IMR-90 (cell line): ENCODE measurements at regions not wholly inside any gene's neighbourhood (a gene's known extent, or its start where the extent isn't known, plus 50 kb on each side); places are given as distances from the start of the nearest gene placed in this dataset.

ENCODE experiments used
- ATAC-seq: fragments of 200-7000 bp; cut with Tn5 transposase; 2 replicates; pipeline ENCODE4 v1.9.1; 2020; ENCODE audit warnings: low read depth, mild to moderate bottlenecking, moderate library complexity
- BruUV-seq: library from RNA; stranded (reverse); fragments of 400-500 nt; replicated peaks from 2 replicates; lab custom pipeline; 2021; lab: Mats Ljungman, UMichigan
- CTCF ChIA-PET: fragments of 300-600 bp; formaldehyde crosslinking; extraction: SDS; loops from one replicate; lab custom pipeline; 2021; ENCODE audit warnings: antibody characterized with exemption; lab: Yijun Ruan, JAX
- POLR2A ChIA-PET: fragments of 300-600 bp; sonication (Branson Sonifier 250); formaldehyde crosslinking; loops from one replicate; lab custom pipeline; 2022; ENCODE audit warnings: antibody characterized with exemption; ENCODE audit not compliant: unreplicated experiment; lab: Charles Lee
- DNase-seq: peaks from one replicate; pipeline ENCODE4 v3.0.0; 2013
- H2AFZ ChIP-seq: replicated peaks from 2 replicates; pipeline ENCODE3; 2013; ENCODE audit warnings: low read length, mild to moderate bottlenecking; ENCODE audit not compliant: poor library complexity
- H2AK5ac ChIP-seq: 2 replicates; pipeline ENCODE4 v1.6.1; 2013; ENCODE audit warnings: low read depth, low read length, inconsistent platforms
- H2AK9ac ChIP-seq: replicated peaks from 2 replicates; pipeline ENCODE3; 2013; ENCODE audit warnings: mild to moderate bottlenecking, low read depth, low read length, moderate library complexity; ENCODE audit not compliant: poor library complexity
- H2BK120ac ChIP-seq: 2 replicates; pipeline ENCODE4 v1.6.1; 2013; ENCODE audit warnings: low read depth, low read length, inconsistent platforms
- H2BK15ac ChIP-seq: 3 replicates; pipeline ENCODE4 v1.6.1; 2013; ENCODE audit warnings: low read depth, low read length, inconsistent platforms
- H2BK20ac ChIP-seq: 2 replicates; pipeline ENCODE4 v1.6.1; 2013; ENCODE audit warnings: low read depth, mild to moderate bottlenecking, inconsistent platforms, low read length, moderate library complexity
- H2BK5ac ChIP-seq: 2 replicates; pipeline ENCODE4 v1.6.1; 2013; ENCODE audit warnings: mild to moderate bottlenecking, low read depth, low read length, inconsistent platforms; ENCODE audit not compliant: poor library complexity, severe bottlenecking
- H3K14ac ChIP-seq: replicated peaks from 2 replicates; pipeline ENCODE4 v1.6.1; 2013; ENCODE audit warnings: low read depth, low read length, inconsistent platforms
- H3K18ac ChIP-seq: 2 replicates; pipeline ENCODE4 v1.6.1; 2013; ENCODE audit warnings: low read depth, low read length, control low read depth
- H3K23ac ChIP-seq: 2 replicates; pipeline ENCODE4 v1.6.1; 2013; ENCODE audit warnings: low read depth, low read length, inconsistent platforms
- H3K27ac ChIP-seq: 2 replicates; pipeline ENCODE4 v1.5.1; 2013; ENCODE audit warnings: mild to moderate bottlenecking, control low read depth, low read length; ENCODE audit not compliant: insufficient read depth
- H3K27me3 ChIP-seq: 2 replicates; pipeline ENCODE4 v1.6.1; 2013; ENCODE audit warnings: low read length; ENCODE audit not compliant: control insufficient read depth, insufficient read depth
- H3K36me3 ChIP-seq: 2 replicates; pipeline ENCODE4 v1.6.1; 2013; ENCODE audit warnings: low read length, mixed read lengths; ENCODE audit not compliant: control insufficient read depth, insufficient read depth
- H3K4ac ChIP-seq: 2 replicates; pipeline ENCODE4 v1.6.1; 2013; ENCODE audit warnings: low read depth, low read length, inconsistent platforms
- H3K4me1 ChIP-seq: 2 replicates; pipeline ENCODE4 v1.6.1; 2013; ENCODE audit warnings: low read length, mixed read lengths; ENCODE audit not compliant: control insufficient read depth, insufficient read depth
- H3K4me2 ChIP-seq: 2 replicates; pipeline ENCODE4 v1.6.1; 2013; ENCODE audit warnings: low read depth, mild to moderate bottlenecking, control low read depth, low read length, moderate library complexity
- H3K4me3 ChIP-seq: 2 replicates; pipeline ENCODE4 v1.5.1; 2013; ENCODE audit warnings: low read depth, mild to moderate bottlenecking, control low read depth, low read length, moderate library complexity; ENCODE audit not compliant: insufficient read depth
- H3K56ac ChIP-seq: 2 replicates; pipeline ENCODE4 v1.6.1; 2013; ENCODE audit warnings: low read length, inconsistent platforms; ENCODE audit not compliant: insufficient read depth; ENCODE audit errors: extremely low read depth
- H3K79me1 ChIP-seq, 2 experiments: 2 replicates each; pipeline ENCODE4 v1.6.1; 2013; ENCODE audit warnings: low read length in 2 of 2, inconsistent platforms in 1 of 2, low read depth in 1 of 2
- H3K9ac ChIP-seq: 2 replicates; pipeline ENCODE4 v1.6.1; 2013; ENCODE audit warnings: low read depth, low read length, control low read depth
- H3K9me1 ChIP-seq: 2 replicates; pipeline ENCODE4 v1.6.1; 2013; ENCODE audit warnings: low read length, inconsistent platforms; ENCODE audit not compliant: insufficient read depth
- H3K9me3 ChIP-seq: 2 replicates; pipeline ENCODE4 v1.6.1; 2013; ENCODE audit warnings: low read length; ENCODE audit not compliant: control insufficient read depth, insufficient read depth
- H4K20me1 ChIP-seq: 2 replicates; pipeline ENCODE4 v1.6.1; 2013; ENCODE audit warnings: low read length, inconsistent platforms; ENCODE audit not compliant: insufficient read depth
- H4K5ac ChIP-seq: 2 replicates; pipeline ENCODE4 v1.6.1; 2013; ENCODE audit warnings: mild to moderate bottlenecking, low read depth, low read length, control low read depth
- H4K8ac ChIP-seq, 2 experiments: 2 replicates each; pipeline ENCODE4 v1.6.1; 2013; ENCODE audit warnings: low read depth in 2 of 2, low read length in 2 of 2, control low read depth in 1 of 2, inconsistent platforms in 1 of 2
- H4K91ac ChIP-seq: 2 replicates; pipeline ENCODE4 v1.6.1; 2013; ENCODE audit warnings: low read depth, low read length, inconsistent platforms; ENCODE audit not compliant: insufficient read depth
- SMC3 ChIP-seq: fragments of 150-350 bp; IDR thresholded peaks from 2 replicates; pipeline ENCODE4 v1.6.1; 2016; ENCODE audit warnings: low read depth, mild to moderate bottlenecking, antibody characterized with exemption, low read length, moderate library complexity
- WGBS, 2 experiments: methylation state at CpG; one replicate each; pipeline versions ENCODE4 v1.1.5 to v1.1.7; 2013; ENCODE audit warnings: missing lambda C conversion rate in 2 of 2; ENCODE audit not compliant: insufficient read length in 1 of 2; ENCODE audit errors: extremely low coverage in 2 of 2; 5-methylcytosine and 5-hydroxymethylcytosine counted together
- dilution Hi-C: fragments of 300-500 bp; cut with HindIII; formaldehyde crosslinking; loops from one replicate; pipeline ENCODE4 v1.14.3; 2018; ENCODE audit warnings: low sequenced_read_pairs; ENCODE audit not compliant: unreplicated experiment
- in situ Hi-C: fragments of 300-500 bp; cut with MboI; formaldehyde crosslinking; loops from 3 replicates; pipeline ENCODE4 v1.14.3; 2019; ENCODE audit warnings: low sequenced_read_pairs, inconsistent platforms, mixed read lengths
- intact Hi-C: fragments of 100-400 bp; cut with micrococcal nuclease; formaldehyde crosslinking; loops from 2 replicates; pipeline ENCODE4 v1.10.0; 2022

- peaks cover 9% of the 10 kb centered on the region for H3K9me3 ChIP-seq
- CTCF ChIA-PET, result no interaction called here
Observed at GRCh38 chr18:1539276-1539675, 634.6 kb downstream of the ADCYAP1 start.

More at GRCh38 chr18:1539276-1539675, 634.6 kb downstream of the ADCYAP1 start:
- in situ Hi-C loops (no loop called here), dilution Hi-C loops (no loop called here), intact Hi-C loops (no loop called here)
- no peak overlapping the region for H3K23ac ChIP-seq
- H3K36me3 ChIP-seq, result no peaks in the 10 kb centered on the region
- no peak for DNase-seq
- no peak overlapping the region for H2AK9ac ChIP-seq
- H3K14ac ChIP-seq, result no peak overlapping the region
- no peaks in the 10 kb centered on the region for H3K9me1 ChIP-seq
- H2BK20ac ChIP-seq, result no peak overlapping the region
- no peak for TF ChIP-seq SMC3
- H2AK5ac ChIP-seq, result no peak overlapping the region
- no peak overlapping the region for H3K4ac ChIP-seq
- no peak overlapping the region for H4K91ac ChIP-seq
- no peaks in the 10 kb centered on the region for H3K27me3 ChIP-seq
- H4K20me1 ChIP-seq, result no peaks in the 10 kb centered on the region
- no peak overlapping the region for H4K8ac ChIP-seq
- H3K4me3 ChIP-seq, result no peak overlapping the region
- no TSS peak for BruUV-seq
- H3K56ac ChIP-seq, result no peak overlapping the region
- no peak overlapping the region for H3K4me2 ChIP-seq
- no peak overlapping the region for H3K9ac ChIP-seq
- H2AFZ ChIP-seq, result no peak overlapping the region
- no peaks in the 10 kb centered on the region for H3K4me1 ChIP-seq
- H3K18ac ChIP-seq, result no peak overlapping the region
- POLR2A ChIA-PET, result no interaction called here
- H3K79me1 ChIP-seq, result no peaks in the 10 kb centered on the region
- no peak overlapping the region for H2BK15ac ChIP-seq
- no peak overlapping the region for H2BK120ac ChIP-seq
- no peak overlapping the region for H4K5ac ChIP-seq
- H3K27ac ChIP-seq, result no peak overlapping the region
- no peak for ATAC-seq
- no peak overlapping the region for H2BK5ac ChIP-seq
- WGBS, 2 experiments, result no CpG with 5 or more reads among the region's 2 CpGs
